ENCODE measurements at regions not wholly inside any gene's neighbourhood (a gene's known extent, or its start where the extent isn't known, plus 50 kb on each side); places are given as distances from the start of the nearest gene placed in this dataset.

DNA sequence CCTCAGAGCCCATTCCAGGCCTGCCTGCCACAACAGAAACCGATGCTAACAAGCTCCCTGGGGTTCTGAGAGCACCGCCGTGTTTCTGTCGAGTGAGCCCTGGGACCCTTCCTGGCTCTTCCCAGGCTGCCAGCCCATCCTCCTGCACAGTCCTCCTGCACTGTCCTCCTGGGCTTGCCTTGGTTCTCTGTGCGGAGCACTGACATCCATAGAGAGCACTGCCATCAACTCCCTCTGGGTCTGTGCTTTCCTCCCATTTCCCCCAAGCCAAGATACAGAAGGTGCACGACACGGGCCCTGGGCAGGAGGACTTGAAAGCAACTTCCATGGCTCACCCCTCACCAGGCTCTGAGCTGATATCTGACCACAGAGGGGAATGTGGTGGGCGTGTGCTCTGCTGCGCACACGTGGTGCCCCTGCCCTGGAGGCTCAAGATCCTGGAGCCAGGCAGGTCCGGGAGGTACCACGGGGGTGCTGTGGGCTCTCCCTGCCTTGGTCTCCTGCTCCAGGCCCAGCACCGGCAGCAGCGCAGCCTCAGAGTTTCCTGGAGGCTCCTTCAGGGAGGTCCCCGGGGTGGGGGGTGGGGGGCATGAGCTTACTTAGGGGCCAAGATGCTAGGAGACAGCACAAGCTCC lies 304.2 kb downstream of the BRD1 start:
- TF ChIP-seq, protein P1, sequence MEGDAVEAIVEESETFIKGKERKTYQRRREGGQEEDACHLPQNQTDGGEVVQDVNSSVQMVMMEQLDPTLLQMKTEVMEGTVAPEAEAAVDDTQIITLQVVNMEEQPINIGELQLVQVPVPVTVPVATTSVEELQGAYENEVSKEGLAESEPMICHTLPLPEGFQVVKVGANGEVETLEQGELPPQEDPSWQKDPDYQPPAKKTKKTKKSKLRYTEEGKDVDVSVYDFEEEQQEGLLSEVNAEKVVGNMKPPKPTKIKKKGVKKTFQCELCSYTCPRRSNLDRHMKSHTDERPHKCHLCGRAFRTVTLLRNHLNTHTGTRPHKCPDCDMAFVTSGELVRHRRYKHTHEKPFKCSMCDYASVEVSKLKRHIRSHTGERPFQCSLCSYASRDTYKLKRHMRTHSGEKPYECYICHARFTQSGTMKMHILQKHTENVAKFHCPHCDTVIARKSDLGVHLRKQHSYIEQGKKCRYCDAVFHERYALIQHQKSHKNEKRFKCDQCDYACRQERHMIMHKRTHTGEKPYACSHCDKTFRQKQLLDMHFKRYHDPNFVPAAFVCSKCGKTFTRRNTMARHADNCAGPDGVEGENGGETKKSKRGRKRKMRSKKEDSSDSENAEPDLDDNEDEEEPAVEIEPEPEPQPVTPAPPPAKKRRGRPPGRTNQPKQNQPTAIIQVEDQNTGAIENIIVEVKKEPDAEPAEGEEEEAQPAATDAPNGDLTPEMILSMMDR (conservative IDR thresholded peaks at IDR 0.05; ENCODE audit: low read depth, low read length), result no peak
- no peak for TF ChIP-seq EZH2 (IDR thresholded peaks at IDR 0.05; ENCODE audit: low read length, unreplicated experiment)
- no peak for TF ChIP-seq EZH2phosphoT487 (IDR thresholded peaks at IDR 0.05; ENCODE audit: borderline replicate concordance, low read length)

Data from PC-3 (cell line).